ENCODE measurements at regions not wholly inside any gene's neighbourhood (a gene's known extent, or its start where the extent isn't known, plus 50 kb on each side); places are given as distances from the start of the nearest gene placed in this dataset.
"Not testable (repeated sequence)": the region's sequence is repeated elsewhere in the genome, so short reads cannot be mapped to it uniquely, and the experiment has no call there.

GRCh38 chr11:28919194-28919593 is 811.0 kb downstream of the METTL15 start:
- DNase-seq (ENCODE audit: low read depth) = no peak
- no peak overlapping the region for H3K4me3 ChIP-seq (ENCODE audit: low read depth, low read length)

- no peak overlapping the region for H3K4me3 ChIP-seq (ENCODE audit: low read depth, low read length)
- DNase-seq (ENCODE audit: low read depth) = no peak
Observed at GRCh38 chr11:28913883-28914282, 805.7 kb downstream of the METTL15 start.

GRCh38 chr11:28911829-28912228 is 803.6 kb downstream of the METTL15 start:
- H3K4me3 ChIP-seq (ENCODE audit: low read depth, low read length) = no peak overlapping the region
- DNase-seq (ENCODE audit: low read depth) = no peak

- DNase-seq (ENCODE audit: low read depth) = peak; percentile 21
- H3K4me3 ChIP-seq (ENCODE audit: low read depth, low read length) = no peak overlapping the region
Observed at GRCh38 chr11:28910926-28911325, 802.7 kb downstream of the METTL15 start.

GRCh38 chr11:28903716-28904115 is 795.5 kb downstream of the METTL15 start:
- DNase-seq (ENCODE audit: low read depth) = no peak
- H3K4me3 ChIP-seq (ENCODE audit: low read depth, low read length) = no peak overlapping the region

- DNase-seq (ENCODE audit: low read depth) = no peak
- H3K4me3 ChIP-seq (ENCODE audit: low read depth, low read length) = no peak overlapping the region
Observed at GRCh38 chr11:28900427-28900826, 792.2 kb downstream of the METTL15 start.

GRCh38 chr11:28899706-28900105 is 791.5 kb downstream of the METTL15 start:
- no peak for DNase-seq (ENCODE audit: low read depth)
- H3K4me3 ChIP-seq (ENCODE audit: low read depth, low read length) = no peak overlapping the region

- not testable (repeated sequence) for H3K4me3 ChIP-seq (ENCODE audit: low read depth, low read length); DNase-seq (ENCODE audit: low read depth)
Observed at GRCh38 chr11:28890601-28891040, 782.4 kb downstream of the METTL15 start.

- no peak for DNase-seq (ENCODE audit: low read depth)
- no peak overlapping the region for H3K4me3 ChIP-seq (ENCODE audit: low read depth, low read length)
Observed at GRCh38 chr11:28887681-28888080, 779.5 kb downstream of the METTL15 start.

- no peak for DNase-seq (ENCODE audit: low read depth)
- no peak overlapping the region for H3K4me3 ChIP-seq (ENCODE audit: low read depth, low read length)
Observed at GRCh38 chr11:28879869-28880268, 771.7 kb downstream of the METTL15 start.

- peak; percentile 51 for DNase-seq (ENCODE audit: low read depth)
- H3K4me3 ChIP-seq (ENCODE audit: low read depth, low read length) = no peak overlapping the region
Observed at GRCh38 chr11:28878025-28878424, 769.8 kb downstream of the METTL15 start.

- DNase-seq (ENCODE audit: low read depth) = no peak
- no peak overlapping the region for H3K4me3 ChIP-seq (ENCODE audit: low read depth, low read length)
Observed at GRCh38 chr11:28877340-28877739, 769.2 kb downstream of the METTL15 start.

GRCh38 chr11:28874706-28875105 is 766.5 kb downstream of the METTL15 start:
- no peak overlapping the region for H3K4me3 ChIP-seq (ENCODE audit: low read depth, low read length)
- DNase-seq (ENCODE audit: low read depth) = no peak

GRCh38 chr11:28871090-28871489 is 762.9 kb downstream of the METTL15 start:
- no peak for DNase-seq (ENCODE audit: low read depth)
- no peak overlapping the region for H3K4me3 ChIP-seq (ENCODE audit: low read depth, low read length)

- no peak for DNase-seq (ENCODE audit: low read depth)
- H3K4me3 ChIP-seq (ENCODE audit: low read depth, low read length) = no peak overlapping the region
Observed at GRCh38 chr11:28863422-28863821, 755.2 kb downstream of the METTL15 start.

GRCh38 chr11:28860893-28861292 is 752.7 kb downstream of the METTL15 start:
- H3K4me3 ChIP-seq (ENCODE audit: low read depth, low read length) = no peak overlapping the region
- DNase-seq (ENCODE audit: low read depth) = peak; percentile 81

GRCh38 chr11:28858076-28858475 is 749.9 kb downstream of the METTL15 start:
- DNase-seq (ENCODE audit: low read depth) = no peak
- no peak overlapping the region for H3K4me3 ChIP-seq (ENCODE audit: low read depth, low read length)

- no peak for DNase-seq (ENCODE audit: low read depth)
- no peak overlapping the region for H3K4me3 ChIP-seq (ENCODE audit: low read depth, low read length)
Observed at GRCh38 chr11:28849053-28849452, 740.9 kb downstream of the METTL15 start.

- H3K4me3 ChIP-seq (ENCODE audit: low read depth, low read length) = no peak overlapping the region
- no peak for DNase-seq (ENCODE audit: low read depth)
Observed at GRCh38 chr11:28842716-28843115, 734.5 kb downstream of the METTL15 start.

GRCh38 chr11:28838741-28839140 is 730.6 kb downstream of the METTL15 start:
- H3K4me3 ChIP-seq (ENCODE audit: low read depth, low read length) = no peak overlapping the region
- DNase-seq (ENCODE audit: low read depth) = no peak

- no peak for DNase-seq (ENCODE audit: low read depth)
Observed at GRCh38 chr11:28837599-28837998, 729.4 kb downstream of the METTL15 start.

More at GRCh38 chr11:28837599-28837998, 729.4 kb downstream of the METTL15 start:
- H3K4me3 ChIP-seq (ENCODE audit: low read depth, low read length) = no peak overlapping the region

All from skeletal muscle cell (primary cell).